ENCODE measurements at regions not wholly inside any gene's neighbourhood (a gene's known extent, or its start where the extent isn't known, plus 50 kb on each side); places are given as distances from the start of the nearest gene placed in this dataset.

GRCh38 chr11:28524098-28524497 is 415.9 kb downstream of the METTL15 start:
- no peaks in the 10 kb centered on the region for H3K27me3 ChIP-seq
- H3K27ac ChIP-seq: no peak overlapping the region
- ATAC-seq: no peak
- TF ChIP-seq CTCF (IDR thresholded peaks at IDR 0.05): no peak
- no peaks in the 10 kb centered on the region for H3K4me1 ChIP-seq
- peaks cover 0 to 31% of the 10 kb centered on the region in 2 donors for H3K9me3 ChIP-seq
- no peaks in the 10 kb centered on the region for H3K36me3 ChIP-seq
- intact Hi-C loops (cut with DNase I): no loop called here
- H3K4me3 ChIP-seq: no peak overlapping the region
- no peak for DNase-seq

- DNase-seq (no peak), ATAC-seq (no peak)
- H3K27ac ChIP-seq: no peak overlapping the region
- intact Hi-C loops (cut with DNase I): no loop called here
- no peaks in the 10 kb centered on the region for H3K4me1 ChIP-seq
- H3K36me3 ChIP-seq: no peaks in the 10 kb centered on the region
- no peak overlapping the region for H3K4me3 ChIP-seq
- TF ChIP-seq CTCF (IDR thresholded peaks at IDR 0.05): no peak
- no peaks in the 10 kb centered on the region for H3K27me3 ChIP-seq
- H3K9me3 ChIP-seq: peaks cover 0 to 20% of the 10 kb centered on the region in 2 donors
These were observed 412.9 kb downstream of the METTL15 start for GRCh38 chr11:28521075-28521474.

- Histone ChIP-seq H3K27me3 (no peaks in the 10 kb centered on the region), H3K27ac (no peak overlapping the region), H3K9me3 (peaks cover 0 to 12% of the 10 kb centered on the region in 2 donors), H3K4me1 (no peaks in the 10 kb centered on the region), H3K4me3 (no peak overlapping the region), H3K36me3 (no peaks in the 10 kb centered on the region)
- ATAC-seq: no peak
- intact Hi-C loops (cut with DNase I): no loop called here
- no peak for DNase-seq
- no peak for TF ChIP-seq CTCF (IDR thresholded peaks at IDR 0.05)
These were observed 412.1 kb downstream of the METTL15 start for GRCh38 chr11:28520291-28520690.

DNA sequence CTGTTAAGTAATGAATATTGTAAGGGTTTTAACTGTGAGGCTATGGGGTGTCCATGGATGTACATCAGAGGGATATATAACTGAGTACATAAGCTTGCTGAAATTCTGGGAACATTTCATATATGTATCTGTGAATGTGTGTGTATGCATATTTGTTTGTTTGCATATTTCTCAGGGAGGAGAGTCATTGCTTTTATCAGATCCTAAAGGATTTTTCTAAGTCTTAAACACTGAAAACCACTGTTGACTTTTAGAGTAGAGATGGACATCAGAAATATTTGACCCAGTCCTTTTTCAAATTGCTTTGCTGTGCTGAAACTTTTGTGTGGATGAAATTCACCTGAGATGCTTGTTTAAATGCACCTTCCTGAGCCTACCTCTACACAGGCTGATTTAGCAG is 410.6 kb downstream of the METTL15 start:
- no peak for ATAC-seq
- no peak for TF ChIP-seq CTCF (IDR thresholded peaks at IDR 0.05)
- intact Hi-C loops (cut with DNase I): no loop called here

GRCh38 chr11:28517621-28518020 is 409.4 kb downstream of the METTL15 start:
- Histone ChIP-seq H3K9me3 (peaks cover 0 to 13% of the 10 kb centered on the region in 2 donors), H3K4me3 (no peak overlapping the region), H3K36me3 (no peaks in the 10 kb centered on the region), H3K27me3 (no peaks in the 10 kb centered on the region), H3K27ac (no peak overlapping the region), H3K4me1 (no peaks in the 10 kb centered on the region)
- DNase-seq (no peak), ATAC-seq (no peak)
- TF ChIP-seq CTCF (IDR thresholded peaks at IDR 0.05): no peak
- intact Hi-C loops (cut with DNase I): no loop called here

More for the DNA sequence above, 410.6 kb downstream of the METTL15 start:
- Histone ChIP-seq H3K4me1 (no peaks in the 10 kb centered on the region), H3K27ac (no peak overlapping the region), H3K9me3 (peaks cover 0 to 2% of the 10 kb centered on the region in 2 donors), H3K27me3 (no peaks in the 10 kb centered on the region), H3K4me3 (no peak overlapping the region), H3K36me3 (no peaks in the 10 kb centered on the region)
- DNase-seq: no peak

Measured in left lung (tissue), 4 donors.